ENCODE measurements at regions not wholly inside any gene's neighbourhood (a gene's known extent, or its start where the extent isn't known, plus 50 kb on each side); places are given as distances from the start of the nearest gene placed in this dataset.

GRCh38 chr5:117315170-117315569 is 740.5 kb upstream of the SEMA6A start:
- TF ChIP-seq YY1 (IDR thresholded peaks at IDR 0.05; ENCODE audit: insufficient read depth, insufficient read length) (no peak), SUZ12 (IDR thresholded peaks at IDR 0.05; ENCODE audit: extremely low read depth, insufficient read depth, insufficient read length) (no peak)

All from NT2/D1 (cell line).